ENCODE measurements at regions not wholly inside any gene's neighbourhood (a gene's known extent, or its start where the extent isn't known, plus 50 kb on each side); places are given as distances from the start of the nearest gene placed in this dataset.
A peak's percentile ranks its signal among the peaks of the same experiment; 100 is the strongest.
"Not testable (repeated sequence)": the region's sequence is repeated elsewhere in the genome, so short reads cannot be mapped to it uniquely, and the experiment has no call there.

DNA sequence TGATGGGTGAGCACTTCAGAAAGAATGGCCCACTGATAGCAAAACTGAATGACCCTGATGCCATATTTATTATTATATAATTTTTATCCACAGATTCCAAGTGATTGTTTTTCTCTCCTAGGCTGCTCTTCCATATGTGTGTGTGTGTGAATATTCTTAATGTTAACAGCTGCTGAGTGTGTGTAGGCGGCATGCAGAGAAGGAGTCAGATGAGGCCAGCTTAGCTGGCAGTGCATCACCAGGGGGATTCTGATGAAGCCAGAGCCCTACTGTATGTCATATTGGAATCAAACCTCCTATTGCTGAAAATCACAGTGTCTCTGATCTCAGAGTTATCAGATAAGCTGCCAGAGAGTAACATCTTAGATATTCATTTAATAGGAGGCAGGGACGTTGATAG is 177.1 kb downstream of the DMAC1 start:
- no peak for DNase-seq (ENCODE audit: low spot score)

DNA sequence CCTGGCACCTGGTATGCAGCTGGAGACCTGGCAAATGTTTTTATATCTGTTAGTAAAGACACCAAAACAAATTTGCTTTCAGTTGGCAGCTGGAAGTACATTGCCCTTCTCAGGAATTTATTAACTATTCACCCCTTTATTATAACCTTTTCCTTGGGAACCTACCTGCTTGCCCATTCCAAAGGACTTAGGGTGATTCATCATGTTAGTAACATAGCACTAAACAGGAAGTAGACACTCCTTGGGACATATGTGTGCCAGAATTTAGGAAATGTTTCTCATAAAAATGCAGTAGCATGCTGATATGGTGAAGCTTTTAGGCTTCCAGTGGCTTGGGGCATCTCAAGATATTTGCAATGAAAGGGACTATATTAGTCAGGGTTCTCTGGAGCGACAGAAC is 184.2 kb downstream of the DMAC1 start:
- DNase-seq (ENCODE audit: low spot score) = no peak

DNA sequence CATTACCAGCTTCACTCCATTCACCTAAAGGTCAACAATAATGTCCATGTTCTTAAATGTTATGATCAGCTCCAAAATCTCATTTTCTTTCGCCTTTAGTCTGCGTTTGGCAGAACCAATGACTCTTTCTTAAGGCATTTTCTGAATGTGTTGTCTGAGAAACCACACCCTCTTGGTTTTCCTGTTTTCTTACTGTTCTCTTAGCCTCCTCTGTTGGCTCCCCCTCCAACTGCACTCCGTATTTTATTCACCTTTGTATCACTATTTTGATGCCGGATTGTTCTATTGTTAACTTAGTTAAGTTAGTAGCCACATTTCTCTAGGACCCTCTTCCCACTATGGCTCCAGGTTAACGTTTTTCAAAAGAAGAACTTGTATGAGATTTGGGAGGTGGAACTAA is 185.6 kb downstream of the DMAC1 start:
- DNase-seq (ENCODE audit: low spot score) = peak; percentile 53

DNA sequence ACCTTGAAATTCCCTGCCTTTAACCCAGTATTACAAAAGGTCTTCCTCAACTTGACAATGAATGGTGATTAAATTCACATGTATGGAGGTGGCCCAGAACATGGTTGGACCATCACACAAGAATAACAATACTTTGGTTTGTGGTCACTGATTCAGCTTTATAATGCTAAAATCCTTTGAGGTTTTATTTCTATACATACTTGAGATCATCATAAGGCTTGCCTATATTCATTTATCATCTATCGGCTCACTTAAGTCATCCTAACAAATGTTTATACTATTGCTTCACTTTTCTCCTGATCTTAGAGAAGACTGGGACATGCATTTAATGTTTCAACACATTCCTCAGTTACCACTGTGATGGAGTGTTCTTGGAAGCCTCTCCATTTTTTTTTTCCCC is 191.3 kb downstream of the DMAC1 start:
- no peak for DNase-seq (ENCODE audit: low spot score)

DNA sequence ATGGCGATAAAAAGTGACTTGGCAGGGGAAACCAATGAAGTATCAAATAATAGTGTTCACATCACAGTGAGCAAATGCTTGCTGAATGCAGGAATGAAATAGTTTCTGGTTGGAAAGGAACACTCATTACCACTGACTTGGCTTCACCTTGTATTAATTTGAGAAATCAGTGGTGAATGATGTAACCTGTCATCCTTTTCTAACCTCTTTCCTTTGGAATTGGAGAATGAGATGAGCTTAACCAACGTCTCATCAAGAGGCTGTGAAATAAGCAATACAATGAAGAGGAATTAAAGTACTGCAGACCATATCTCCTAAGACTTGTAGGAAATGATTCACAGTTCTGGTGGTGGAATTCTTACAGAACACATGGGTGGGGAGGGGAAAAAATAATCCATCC is 192.2 kb downstream of the DMAC1 start:
- no peak for DNase-seq (ENCODE audit: low spot score)

DNA sequence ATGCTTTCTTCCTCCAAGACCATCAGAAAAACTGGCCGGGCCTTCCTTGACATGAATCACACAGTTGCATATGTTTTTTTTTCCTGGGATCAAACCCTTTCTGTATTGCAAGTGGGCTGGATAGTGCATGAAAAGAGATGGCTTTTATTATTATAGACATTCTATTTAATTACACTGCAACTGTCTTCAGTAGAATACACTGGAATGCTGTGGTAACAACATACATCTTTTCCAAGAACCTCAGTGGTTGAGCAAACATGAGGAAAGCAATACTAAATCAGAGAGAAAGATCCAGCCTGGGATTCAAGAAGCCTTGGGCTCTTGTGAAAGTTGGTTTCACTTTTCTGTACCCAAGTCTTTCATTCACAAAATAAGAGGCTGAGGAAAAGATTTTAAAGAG is 193.0 kb downstream of the DMAC1 start:
- no peak for DNase-seq (ENCODE audit: low spot score)

DNA sequence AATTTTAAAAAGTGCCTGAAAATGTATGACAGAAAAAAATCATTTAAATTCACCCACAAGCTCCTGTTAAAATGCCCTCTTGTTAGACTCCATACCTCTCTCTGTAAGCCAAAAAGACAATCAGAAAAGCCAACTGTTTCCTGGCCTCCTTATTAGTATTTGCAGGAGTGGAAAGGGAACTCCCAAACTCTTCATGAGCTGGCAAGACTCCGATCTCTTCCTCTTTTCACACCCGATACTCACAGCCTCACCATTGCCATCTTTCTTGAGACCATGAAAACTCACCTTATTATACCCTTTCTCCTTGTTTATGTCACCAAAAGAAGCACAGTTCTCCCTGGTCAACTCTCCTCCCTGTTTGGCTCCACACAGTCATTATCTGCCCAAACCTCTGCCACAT is 197.8 kb downstream of the DMAC1 start:
- DNase-seq (ENCODE audit: low spot score) = no peak

DNA sequence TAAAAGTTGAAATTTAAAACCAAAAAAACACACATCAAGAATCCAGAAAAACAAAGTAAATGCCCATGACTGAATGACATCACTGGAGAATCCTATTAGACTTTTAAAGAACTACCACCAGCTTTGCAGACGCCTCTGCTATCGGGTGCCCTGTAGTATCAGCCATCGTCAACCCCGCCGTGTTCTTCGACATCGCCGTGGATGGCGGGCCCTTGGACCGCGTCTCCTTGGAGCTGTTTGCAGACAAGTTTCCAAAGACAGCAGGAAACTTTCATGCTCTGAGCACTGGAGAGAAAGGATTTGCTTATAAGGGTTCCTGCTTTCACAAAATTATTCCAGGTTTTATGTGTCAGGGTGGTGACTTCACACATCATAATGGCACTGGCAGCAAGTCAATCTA is 201.9 kb downstream of the DMAC1 start:
- DNase-seq (ENCODE audit: low spot score) = no peak

DNA sequence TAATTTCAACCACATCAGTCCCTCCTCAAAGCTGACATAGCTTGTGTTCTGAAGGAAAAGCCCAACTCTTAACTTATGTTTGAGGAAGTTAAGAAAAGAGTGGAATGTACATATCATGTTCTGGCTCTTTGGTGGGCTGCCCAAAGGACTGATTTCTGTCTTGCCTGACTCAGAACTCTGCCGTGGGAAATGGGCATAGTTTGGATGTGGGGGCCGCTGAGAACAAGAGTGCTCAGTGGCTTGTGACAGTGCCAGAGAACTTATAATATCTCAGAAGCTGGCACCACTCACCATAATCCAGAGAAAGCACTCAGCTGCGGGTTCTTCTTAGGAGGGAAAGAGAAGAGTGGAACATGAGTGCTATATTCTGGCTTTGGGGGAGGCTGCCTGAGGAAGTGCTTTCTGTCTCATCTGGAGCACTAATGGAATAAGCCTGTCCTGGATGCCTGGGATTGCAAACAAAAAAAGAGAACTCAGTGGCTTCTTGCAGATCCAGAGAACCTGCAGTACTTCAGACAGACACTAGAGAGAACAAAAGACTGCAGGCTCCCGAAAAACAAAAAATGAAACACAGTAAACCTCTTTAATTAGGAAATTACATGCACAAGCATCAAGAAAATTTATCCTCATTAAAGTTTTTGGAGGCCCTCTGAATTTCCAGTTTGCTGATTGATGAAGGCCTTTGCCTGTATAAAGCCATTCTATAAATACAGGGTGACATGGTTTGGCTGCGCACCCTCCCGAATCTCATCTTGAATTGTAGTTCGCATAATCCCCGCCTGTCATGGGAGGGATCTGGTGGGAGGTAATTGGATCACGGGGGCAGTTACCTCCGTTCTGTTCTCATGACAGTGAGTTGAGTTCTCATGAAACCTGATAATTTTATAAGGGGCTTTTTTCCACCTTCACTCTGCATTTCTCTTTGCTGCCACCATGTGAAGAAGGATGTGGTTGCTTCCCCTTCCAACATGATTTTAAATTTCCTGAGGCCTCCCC is 207.0 kb downstream of the DMAC1 start:
- DNase-seq (ENCODE audit: low spot score) = no peak

DNA sequence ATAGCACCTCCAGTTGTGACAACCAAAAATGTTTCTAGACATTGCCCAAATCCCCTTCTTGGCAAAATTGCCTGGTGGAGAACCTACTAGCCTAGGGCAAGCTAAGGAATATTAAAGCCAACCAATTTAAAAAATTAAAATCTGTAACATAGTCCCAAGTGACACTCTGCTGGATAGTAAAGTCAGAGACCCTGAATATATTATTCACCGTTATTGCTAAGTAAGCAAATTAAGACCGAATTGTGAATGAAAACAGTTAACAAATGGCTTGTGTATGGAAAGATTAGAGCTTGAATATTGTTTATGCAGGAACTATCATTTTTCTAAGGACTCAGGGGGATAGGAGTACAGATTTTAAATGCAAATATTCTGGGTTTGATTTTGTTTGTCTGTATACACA is 208.1 kb downstream of the DMAC1 start:
- no peak for DNase-seq (ENCODE audit: low spot score)

DNA sequence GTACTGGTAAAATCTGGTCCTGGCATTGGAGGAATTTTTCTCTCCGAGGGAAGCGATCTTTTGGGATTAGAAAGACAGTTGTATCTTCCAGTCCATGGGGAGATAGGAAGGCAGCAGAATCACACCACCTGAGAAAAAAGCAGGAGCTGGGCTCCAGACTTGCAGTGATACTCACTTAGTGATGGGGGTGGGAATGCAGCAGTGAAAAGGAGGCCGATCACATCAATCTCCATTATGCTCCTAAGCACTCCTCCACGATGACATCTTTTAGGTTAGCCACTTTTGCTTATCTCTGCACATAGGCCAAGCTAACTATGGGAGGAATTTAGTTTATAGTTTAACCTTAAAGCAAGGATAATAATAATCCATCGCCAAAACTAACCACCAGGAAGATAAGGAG is 219.0 kb downstream of the DMAC1 start:
- no peak for DNase-seq (ENCODE audit: low spot score)

DNA sequence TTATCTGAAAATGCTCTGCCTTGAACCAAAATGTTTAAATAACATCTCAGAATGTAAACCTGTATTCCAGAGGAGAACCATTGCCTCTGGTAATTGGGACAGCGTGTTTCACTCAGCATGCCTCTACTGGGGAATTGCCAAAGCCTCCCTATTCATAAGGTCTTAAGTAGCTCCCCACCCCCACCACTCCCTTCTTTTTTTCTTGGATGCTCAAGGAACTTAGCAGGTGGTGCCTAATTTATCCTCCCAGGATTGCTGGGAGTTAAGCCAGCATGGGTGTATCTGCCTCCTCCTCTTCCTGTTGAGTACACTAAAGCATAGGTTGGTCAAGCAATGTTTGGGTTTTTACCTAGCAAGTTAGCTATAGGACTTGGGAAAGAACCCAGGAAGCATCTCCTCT is 220.2 kb downstream of the DMAC1 start:
- no peak for DNase-seq (ENCODE audit: low spot score)

DNA sequence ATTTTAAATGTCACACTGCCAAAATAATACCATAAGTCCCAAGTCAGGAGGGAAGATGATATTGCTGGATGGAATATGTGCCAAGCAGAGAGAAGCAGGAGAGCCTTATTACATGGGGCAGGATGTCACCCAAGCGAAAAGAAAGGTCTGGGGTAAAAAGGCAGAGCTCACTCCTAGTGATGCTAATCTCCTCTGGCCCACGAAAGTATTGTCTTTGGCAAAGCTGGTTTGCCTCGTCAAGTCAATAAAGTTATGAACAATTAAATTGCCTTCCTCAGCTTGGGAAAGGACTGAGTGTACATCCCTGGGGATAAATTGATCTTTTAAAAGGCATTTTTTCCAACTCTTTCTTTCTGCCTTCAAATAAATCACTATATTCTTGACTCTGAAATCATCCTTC is 220.6 kb downstream of the DMAC1 start:
- no peak for DNase-seq (ENCODE audit: low spot score)

DNA sequence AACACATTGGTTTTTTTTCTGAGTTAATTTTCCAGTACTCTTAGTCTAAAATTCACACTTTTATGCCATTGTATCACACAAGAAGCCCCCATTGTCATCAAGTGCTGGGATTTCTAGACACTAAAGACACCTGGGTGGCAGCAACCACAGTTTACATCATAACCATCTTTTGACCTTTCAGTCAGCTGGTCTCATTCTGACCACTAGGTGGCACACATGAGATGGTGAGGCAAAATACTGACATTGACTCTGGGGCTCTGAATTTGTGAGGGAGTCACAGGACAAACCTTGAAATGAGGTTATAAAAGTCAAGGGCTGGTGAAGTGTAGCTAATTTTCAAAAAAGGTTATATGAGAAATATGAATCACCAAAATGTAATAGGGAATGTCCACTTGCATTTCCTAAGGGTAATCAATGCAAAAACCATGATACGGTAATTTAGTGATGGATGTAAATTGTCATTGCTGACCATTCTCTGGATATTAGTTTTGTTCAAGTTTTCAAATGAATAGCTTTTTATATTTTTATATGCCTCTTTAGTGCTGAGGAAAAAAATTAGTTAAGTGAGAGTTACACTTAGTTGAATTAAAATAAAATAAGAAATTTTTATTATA is 229.4 kb downstream of the DMAC1 start:
- peak; percentile 78 for DNase-seq (ENCODE audit: low spot score)

DNA sequence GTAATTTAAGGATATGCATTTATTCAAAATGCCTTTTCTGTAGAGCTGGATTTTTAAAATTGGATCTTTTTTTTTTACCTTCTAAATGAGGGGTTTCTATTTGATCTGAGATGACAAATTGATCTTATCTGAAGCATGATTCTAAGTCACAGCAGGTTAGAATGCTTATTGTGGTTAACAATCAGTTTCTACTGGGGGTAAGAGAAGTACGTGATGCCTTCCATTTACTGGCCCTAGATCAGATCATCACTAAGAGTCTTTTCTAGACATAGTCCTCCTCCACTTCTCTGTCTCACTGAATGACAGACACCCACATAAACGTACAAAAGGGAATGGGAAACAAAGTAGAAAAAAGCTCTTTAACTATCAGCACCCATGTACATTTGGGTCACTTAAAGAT is 231.9 kb downstream of the DMAC1 start:
- DNase-seq (ENCODE audit: low spot score) = no peak

DNA sequence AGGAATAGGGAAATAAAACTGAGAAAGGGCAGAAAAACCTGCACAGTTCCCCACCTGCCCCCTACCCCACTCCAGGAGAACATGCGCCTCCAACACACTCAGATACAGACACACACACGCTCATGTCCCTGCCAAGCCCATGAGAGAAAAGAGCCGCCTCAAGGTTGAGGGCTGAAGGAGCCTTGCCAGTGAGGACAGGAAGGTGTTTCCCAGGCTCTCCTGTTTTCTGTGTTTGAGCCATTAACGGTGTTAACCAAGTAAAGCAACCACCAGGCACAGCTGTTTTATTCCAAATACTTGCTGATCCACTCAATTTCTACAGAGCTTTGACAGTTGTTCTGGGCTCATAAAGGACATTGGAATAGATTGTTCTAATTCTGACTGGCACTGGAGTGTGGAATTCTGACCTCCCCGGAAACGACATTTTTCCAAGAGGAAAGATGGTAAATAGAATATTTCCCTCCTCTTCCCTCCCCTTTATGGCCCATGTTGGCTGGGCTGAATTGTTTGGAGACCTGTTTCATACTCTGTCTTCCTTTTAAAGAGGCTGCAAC is 238.0 kb downstream of the DMAC1 start:
- DNase-seq (ENCODE audit: low spot score) = no peak

DNA sequence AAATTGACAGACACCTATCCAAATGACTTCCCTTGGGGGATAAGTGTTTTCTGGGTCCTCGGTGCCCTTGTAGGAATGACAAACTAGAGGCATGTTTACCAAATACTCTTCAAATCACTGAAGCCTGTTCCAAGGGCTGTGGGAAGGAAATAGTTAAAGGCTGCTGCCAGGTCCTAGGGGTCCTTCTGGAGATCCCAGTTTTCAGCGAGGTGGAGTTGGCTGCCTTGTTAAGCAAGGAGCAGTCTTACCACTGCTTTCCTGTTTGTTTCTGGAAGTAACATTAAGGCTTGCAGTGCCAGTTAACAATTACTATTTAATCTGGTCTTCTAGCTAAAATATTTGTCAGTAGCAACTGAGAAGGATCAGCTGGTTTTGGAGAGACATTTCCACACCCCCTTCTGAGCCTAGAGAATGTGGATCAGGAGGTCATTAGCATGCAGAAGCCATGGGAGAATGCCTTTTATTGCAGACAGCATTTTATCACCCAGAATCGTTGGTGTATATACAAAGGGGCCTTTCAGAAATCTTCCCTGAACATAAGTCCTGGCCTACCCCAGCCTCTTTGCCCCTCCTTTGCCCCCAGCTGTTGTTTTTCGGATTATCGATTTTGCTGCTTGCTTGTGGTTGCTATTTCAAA is 238.8 kb downstream of the DMAC1 start:
- DNase-seq (ENCODE audit: low spot score) = no peak

DNA sequence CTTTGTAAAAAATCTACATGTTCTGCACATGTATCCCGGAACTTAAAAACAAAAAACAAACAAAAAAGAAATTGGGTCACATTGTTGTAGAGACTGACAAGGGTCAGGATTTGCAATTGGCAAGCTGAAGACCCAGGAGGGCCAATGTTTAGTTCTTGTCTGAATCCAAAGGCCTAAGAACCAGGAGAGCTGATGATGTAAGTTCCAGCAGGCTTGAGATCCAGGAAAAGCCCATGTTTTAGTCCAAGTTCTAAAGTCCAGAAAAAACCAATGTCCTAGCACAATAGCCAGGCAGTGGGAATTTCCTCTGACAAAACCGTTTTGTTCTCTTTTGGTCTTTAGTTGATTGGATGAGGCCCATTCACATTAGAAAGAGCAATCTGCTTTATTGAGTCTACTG is 244.9 kb downstream of the DMAC1 start:
- no peak for DNase-seq (ENCODE audit: low spot score)

DNA sequence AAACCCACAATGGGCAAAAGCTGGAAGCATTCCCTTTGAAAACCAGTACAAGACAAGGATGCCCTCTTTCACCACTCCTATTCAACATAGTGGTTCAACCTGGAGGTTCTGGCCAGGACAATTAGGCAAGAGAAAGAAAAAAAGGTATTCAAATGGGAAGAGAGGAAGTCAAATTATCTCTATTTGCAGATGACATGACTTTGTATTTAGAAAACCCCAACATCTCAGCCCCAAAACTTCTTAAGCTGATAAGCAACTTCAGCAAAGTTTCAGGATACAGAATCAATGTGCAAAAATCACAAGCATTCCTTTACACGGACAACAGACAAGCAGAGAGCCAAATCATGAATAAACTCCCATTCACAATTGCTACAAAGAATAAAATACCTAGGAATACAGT is 246.9 kb downstream of the DMAC1 start:
- DNase-seq (ENCODE audit: low spot score) = not testable (repeated sequence)

DNA sequence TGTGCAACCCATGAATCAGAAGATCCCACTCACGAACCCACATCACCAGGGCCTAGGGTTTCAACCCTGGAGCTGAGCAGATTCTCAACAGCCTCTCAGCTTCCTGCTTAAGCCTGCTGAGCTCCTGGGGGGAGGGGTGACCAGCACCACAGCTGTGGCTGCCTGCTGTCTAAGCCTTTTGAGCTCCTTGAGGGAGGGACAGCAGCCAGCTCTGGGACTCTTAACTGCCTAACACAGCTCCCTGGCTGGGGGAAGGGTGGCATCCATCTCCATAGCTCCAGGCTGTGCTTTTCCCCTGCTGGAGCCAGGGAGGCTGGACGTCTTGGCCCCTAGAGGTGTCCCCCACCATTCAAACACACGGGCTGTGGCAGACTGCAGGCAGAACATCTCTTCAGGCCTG is 250.3 kb downstream of the DMAC1 start:
- DNase-seq (ENCODE audit: low spot score) = no peak

DNA sequence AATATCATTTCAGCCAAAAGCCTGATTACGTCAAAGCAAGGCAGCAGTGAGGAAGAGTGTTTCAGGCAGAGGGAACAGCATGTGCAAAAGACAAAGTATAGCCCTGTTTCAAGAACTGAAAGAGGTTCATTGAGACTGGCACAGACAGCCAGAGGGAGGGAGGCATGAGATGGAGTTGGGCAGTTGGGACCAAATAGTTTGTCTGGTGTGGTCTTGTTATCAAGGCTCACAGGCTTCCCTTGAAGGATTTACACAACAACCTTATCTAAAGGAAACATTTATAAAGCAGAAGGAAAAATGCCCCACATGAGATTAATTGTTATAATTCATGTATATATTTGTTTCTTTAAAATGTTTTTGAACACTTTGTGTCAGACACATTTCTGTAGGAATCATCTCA is 253.3 kb downstream of the DMAC1 start:
- DNase-seq (ENCODE audit: low spot score) = no peak

DNA sequence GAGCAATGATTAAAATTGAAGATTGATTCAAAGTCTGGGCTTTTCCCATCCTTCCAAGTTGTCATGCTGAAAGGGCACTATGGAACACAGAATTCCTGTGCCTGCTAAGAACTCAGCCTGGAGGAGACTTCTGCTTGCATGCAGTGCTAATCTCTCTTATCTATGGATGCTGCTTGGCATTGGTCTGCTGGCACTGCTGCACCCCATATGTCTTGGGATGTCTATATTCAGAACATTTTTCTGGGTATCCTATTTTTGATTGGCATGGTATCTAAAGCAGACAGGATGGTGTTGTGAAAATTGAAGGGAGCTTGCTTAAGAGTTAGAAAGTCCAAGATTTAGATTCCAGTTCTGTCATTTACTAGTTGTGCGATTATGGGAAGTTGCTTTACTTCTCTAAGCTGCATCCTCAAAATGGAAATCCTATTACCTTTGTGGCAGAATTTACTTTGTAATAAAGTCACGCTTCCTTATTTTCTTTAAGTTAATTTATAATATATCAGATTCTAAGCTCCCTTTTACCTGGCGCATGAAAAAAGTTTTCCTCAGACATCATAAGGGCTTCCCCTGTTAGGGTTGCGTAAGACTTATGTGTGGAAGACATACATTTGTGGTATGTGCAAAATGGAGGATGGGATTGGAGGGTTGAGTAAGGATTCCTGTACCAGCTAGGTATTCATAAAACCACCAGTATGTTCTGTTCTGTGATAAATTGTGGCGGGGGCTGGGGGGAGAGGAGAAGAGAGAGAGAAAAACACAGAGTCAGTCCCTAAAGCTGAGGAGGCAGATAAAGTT is 254.0 kb downstream of the DMAC1 start:
- DNase-seq (ENCODE audit: low spot score) = no peak
